ENCODE measurements at regions not wholly inside any gene's neighbourhood (a gene's known extent, or its start where the extent isn't known, plus 50 kb on each side); places are given as distances from the start of the nearest gene placed in this dataset.

GRCh38 chr10:131784363-131785120 lies 116.3 kb upstream of the PPP2R2D start:
- H3K36me3 Mint-ChIP-seq (ENCODE audit: low read depth) = no peaks in the 10 kb centered on the region
- peaks cover 27% of the 10 kb centered on the region for H3K9me3 Mint-ChIP-seq
- no peak overlapping the region for H3K4me3 Mint-ChIP-seq
- H3K27me3 Mint-ChIP-seq (ENCODE audit: low read depth) = no peaks in the 10 kb centered on the region
- no peaks in the 10 kb centered on the region for H3K4me1 Mint-ChIP-seq (ENCODE audit: low read depth)
- no peak overlapping the region for H3K27ac Mint-ChIP-seq

- no peaks in the 10 kb centered on the region for H3K36me3 Mint-ChIP-seq (ENCODE audit: low read depth)
- H3K4me1 Mint-ChIP-seq (ENCODE audit: low read depth) = no peaks in the 10 kb centered on the region
- no peak overlapping the region for H3K27ac Mint-ChIP-seq
- H3K9me3 Mint-ChIP-seq = peaks cover 23% of the 10 kb centered on the region
- no peak overlapping the region for H3K4me3 Mint-ChIP-seq
- H3K27me3 Mint-ChIP-seq (ENCODE audit: low read depth) = no peaks in the 10 kb centered on the region
Observed at GRCh38 chr10:131785121-131785460, 115.7 kb upstream of the PPP2R2D start.

GRCh38 chr10:131786756-131787605 lies 113.8 kb upstream of the PPP2R2D start:
- peaks cover 16% of the 10 kb centered on the region for H3K9me3 Mint-ChIP-seq
- no peaks in the 10 kb centered on the region for H3K4me1 Mint-ChIP-seq (ENCODE audit: low read depth)
- H3K27ac Mint-ChIP-seq = no peak overlapping the region
- no peak overlapping the region for H3K4me3 Mint-ChIP-seq
- no peaks in the 10 kb centered on the region for H3K27me3 Mint-ChIP-seq (ENCODE audit: low read depth)
- H3K36me3 Mint-ChIP-seq (ENCODE audit: low read depth) = no peaks in the 10 kb centered on the region

GRCh38 chr10:131787961-131788360 lies 112.8 kb upstream of the PPP2R2D start:
- H3K9me3 Mint-ChIP-seq = peaks cover 11% of the 10 kb centered on the region
- no peak overlapping the region for H3K4me3 Mint-ChIP-seq
- H3K27me3 Mint-ChIP-seq (ENCODE audit: low read depth) = no peaks in the 10 kb centered on the region
- no peak overlapping the region for H3K27ac Mint-ChIP-seq
- no peaks in the 10 kb centered on the region for H3K36me3 Mint-ChIP-seq (ENCODE audit: low read depth)
- no peaks in the 10 kb centered on the region for H3K4me1 Mint-ChIP-seq (ENCODE audit: low read depth)

GRCh38 chr10:131788386-131788785 lies 112.4 kb upstream of the PPP2R2D start:
- Mint-ChIP-seq H3K9me3 (peaks cover 6% of the 10 kb centered on the region), H3K4me1 (ENCODE audit: low read depth) (no peaks in the 10 kb centered on the region), H3K36me3 (ENCODE audit: low read depth) (no peaks in the 10 kb centered on the region), H3K27ac (no peak overlapping the region), H3K4me3 (no peak overlapping the region), H3K27me3 (ENCODE audit: low read depth) (no peaks in the 10 kb centered on the region)

DNA sequence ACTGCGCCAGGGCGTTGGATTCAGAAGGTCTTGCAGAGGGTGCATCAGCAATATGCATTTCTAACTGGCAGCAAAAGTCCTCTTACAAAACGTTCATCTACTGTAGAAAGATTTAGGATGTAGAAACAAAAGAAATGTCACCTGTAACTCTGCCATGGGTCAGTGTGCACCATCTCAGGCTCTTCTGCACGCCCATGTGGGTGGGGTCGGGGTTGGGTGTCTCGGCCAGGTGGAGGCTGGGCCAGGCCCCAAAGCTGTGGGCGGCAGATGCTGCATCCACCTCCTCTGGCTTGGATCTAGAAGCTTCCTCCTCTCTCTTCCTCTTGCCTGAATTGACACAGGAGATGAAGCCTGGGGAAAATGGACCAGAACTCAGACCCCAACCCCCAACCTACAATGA lies 111.3 kb upstream of the PPP2R2D start:
- H3K27me3 Mint-ChIP-seq (ENCODE audit: low read depth) = no peaks in the 10 kb centered on the region
- no peaks in the 10 kb centered on the region for H3K9me3 Mint-ChIP-seq
- H3K4me1 Mint-ChIP-seq (ENCODE audit: low read depth) = no peaks in the 10 kb centered on the region
- H3K27ac Mint-ChIP-seq = no peak overlapping the region
- no peaks in the 10 kb centered on the region for H3K36me3 Mint-ChIP-seq (ENCODE audit: low read depth)
- H3K4me3 Mint-ChIP-seq = no peak overlapping the region

GRCh38 chr10:131790021-131790420 lies 110.8 kb upstream of the PPP2R2D start:
- Mint-ChIP-seq H3K4me3 (no peak overlapping the region), H3K4me1 (ENCODE audit: low read depth) (no peaks in the 10 kb centered on the region), H3K36me3 (ENCODE audit: low read depth) (no peaks in the 10 kb centered on the region), H3K27ac (no peak overlapping the region), H3K27me3 (ENCODE audit: low read depth) (no peaks in the 10 kb centered on the region), H3K9me3 (no peaks in the 10 kb centered on the region)

DNA sequence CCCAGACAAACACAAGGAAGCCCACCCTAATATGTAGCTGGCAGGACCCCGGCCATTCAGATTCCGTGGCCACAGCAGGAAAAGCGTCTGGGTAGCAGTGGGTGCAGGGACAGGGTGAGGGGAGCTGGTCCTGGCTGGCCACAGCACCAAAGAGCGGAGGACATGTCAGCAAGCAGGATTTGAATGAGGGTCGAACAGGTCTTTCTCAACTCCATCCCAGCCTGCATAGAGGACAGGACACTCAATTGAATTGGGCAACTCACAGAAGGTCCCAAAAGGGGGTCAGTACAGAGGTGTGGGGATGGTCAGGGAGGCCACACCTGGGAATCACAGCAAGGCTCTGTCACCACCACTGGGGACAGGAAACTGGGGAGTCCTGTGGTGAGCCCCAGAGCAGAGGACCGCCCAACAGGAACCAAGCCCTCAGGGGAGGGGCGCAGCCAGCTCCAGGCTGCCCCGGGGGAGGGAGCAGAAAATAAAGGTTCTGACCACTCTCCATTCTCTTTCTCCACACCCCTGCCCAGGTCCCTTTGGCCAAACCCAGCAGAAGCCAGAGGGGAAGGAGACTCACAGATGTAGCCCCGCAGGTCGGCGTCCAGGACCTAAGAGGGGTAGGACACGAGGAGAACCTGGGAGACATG lies 108.7 kb upstream of the PPP2R2D start:
- Mint-ChIP-seq H3K4me1 (ENCODE audit: low read depth) (no peaks in the 10 kb centered on the region), H3K36me3 (ENCODE audit: low read depth) (no peaks in the 10 kb centered on the region), H3K27ac (no peak overlapping the region), H3K27me3 (ENCODE audit: low read depth) (no peaks in the 10 kb centered on the region), H3K9me3 (no peaks in the 10 kb centered on the region), H3K4me3 (no peak overlapping the region)

DNA sequence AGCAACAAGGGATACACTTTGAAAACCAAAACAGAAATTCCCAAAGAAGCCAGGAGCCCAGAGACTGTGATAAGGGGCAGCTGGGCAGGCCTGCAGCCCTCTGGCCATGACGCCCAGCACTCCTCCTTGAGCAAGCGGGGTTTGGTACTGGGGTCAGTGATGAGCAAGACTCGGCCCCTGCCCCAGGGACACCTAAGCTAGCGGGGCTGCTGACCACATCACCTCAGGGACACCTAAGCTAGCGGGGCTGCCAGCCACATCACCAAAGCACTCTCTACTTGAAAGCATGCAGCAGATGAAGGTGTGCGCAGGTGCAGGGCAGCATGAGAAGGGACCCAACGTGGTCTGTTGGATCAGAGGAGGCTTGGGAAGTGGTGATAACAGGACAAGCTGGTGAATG lies 108.0 kb upstream of the PPP2R2D start:
- Mint-ChIP-seq H3K27me3 (ENCODE audit: low read depth) (no peaks in the 10 kb centered on the region), H3K4me1 (ENCODE audit: low read depth) (no peaks in the 10 kb centered on the region), H3K9me3 (no peaks in the 10 kb centered on the region), H3K36me3 (ENCODE audit: low read depth) (no peaks in the 10 kb centered on the region), H3K27ac (no peak overlapping the region), H3K4me3 (no peak overlapping the region)

DNA sequence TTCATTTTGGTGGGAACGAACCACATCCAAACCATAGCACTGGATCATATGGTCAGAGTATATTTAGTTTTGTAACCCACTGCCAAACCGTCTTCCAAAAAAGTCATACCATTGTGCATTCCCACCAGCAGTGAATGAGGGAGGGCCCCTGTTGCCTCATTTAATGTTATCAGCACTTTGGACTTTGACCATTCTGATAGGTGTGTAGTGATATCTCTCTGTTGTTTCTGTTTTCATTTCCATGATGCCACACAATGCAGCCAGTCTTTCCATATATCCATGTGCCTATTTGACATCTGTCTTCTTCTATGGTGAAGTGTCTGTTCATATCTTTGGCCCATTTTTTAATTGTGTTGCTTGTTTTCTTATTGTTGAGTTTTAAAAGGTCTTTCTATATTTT lies 105.0 kb upstream of the PPP2R2D start:
- peaks cover 16% of the 10 kb centered on the region for H3K9me3 Mint-ChIP-seq
- H3K36me3 Mint-ChIP-seq (ENCODE audit: low read depth) = no peaks in the 10 kb centered on the region

DNA sequence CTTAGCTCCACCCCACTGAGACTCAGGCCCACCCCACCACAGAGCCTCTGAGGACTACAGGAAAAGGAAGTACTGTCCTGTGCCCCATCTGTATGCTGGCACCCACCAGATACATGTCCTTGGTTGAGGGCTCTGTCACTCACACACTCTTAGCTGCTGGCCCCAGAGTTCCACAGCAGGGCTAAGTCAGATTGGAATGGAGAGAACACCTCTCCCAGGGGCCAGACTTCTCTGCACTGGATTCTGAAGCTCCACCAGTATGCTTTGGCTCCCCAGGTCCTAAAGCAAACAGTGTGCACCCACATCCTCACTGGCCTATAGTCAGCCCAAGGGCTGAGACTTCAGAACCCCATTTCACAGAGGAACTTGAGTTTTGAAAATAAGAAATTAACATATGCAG lies 103.2 kb upstream of the PPP2R2D start:
- Mint-ChIP-seq H3K36me3 (ENCODE audit: low read depth) (no peaks in the 10 kb centered on the region), H3K27ac (no peak overlapping the region), H3K9me3 (peaks cover 16% of the 10 kb centered on the region), H3K4me1 (ENCODE audit: low read depth) (no peaks in the 10 kb centered on the region), H3K4me3 (no peak overlapping the region), H3K27me3 (ENCODE audit: low read depth) (no peaks in the 10 kb centered on the region)

More for the DNA sequence above, 105.0 kb upstream of the PPP2R2D start:
- Mint-ChIP-seq H3K27ac (no peak overlapping the region), H3K27me3 (ENCODE audit: low read depth) (no peaks in the 10 kb centered on the region), H3K4me3 (no peak overlapping the region), H3K4me1 (ENCODE audit: low read depth) (no peaks in the 10 kb centered on the region)

- Mint-ChIP-seq H3K27me3 (ENCODE audit: low read depth) (no peaks in the 10 kb centered on the region), H3K36me3 (ENCODE audit: low read depth) (no peaks in the 10 kb centered on the region), H3K4me1 (ENCODE audit: low read depth) (no peaks in the 10 kb centered on the region), H3K4me3 (no peak overlapping the region), H3K9me3 (peaks cover 16% of the 10 kb centered on the region), H3K27ac (no peak overlapping the region)
Observed at GRCh38 chr10:131799429-131799828, 101.4 kb upstream of the PPP2R2D start.

- Mint-ChIP-seq H3K27me3 (ENCODE audit: low read depth) (no peaks in the 10 kb centered on the region), H3K27ac (no peak overlapping the region), H3K4me3 (no peak overlapping the region), H3K36me3 (ENCODE audit: low read depth) (no peaks in the 10 kb centered on the region), H3K4me1 (ENCODE audit: low read depth) (no peaks in the 10 kb centered on the region), H3K9me3 (peaks cover 16% of the 10 kb centered on the region)
Observed at GRCh38 chr10:131802156-131802915, 98.5 kb upstream of the PPP2R2D start.

- no peak overlapping the region for H3K4me3 Mint-ChIP-seq
- peaks cover 15% of the 10 kb centered on the region for H3K9me3 Mint-ChIP-seq
- H3K27ac Mint-ChIP-seq = no peak overlapping the region
- no peaks in the 10 kb centered on the region for H3K27me3 Mint-ChIP-seq (ENCODE audit: low read depth)
- H3K4me1 Mint-ChIP-seq (ENCODE audit: low read depth) = no peaks in the 10 kb centered on the region
- H3K36me3 Mint-ChIP-seq (ENCODE audit: low read depth) = no peaks in the 10 kb centered on the region
Observed at GRCh38 chr10:131802996-131803395, 97.8 kb upstream of the PPP2R2D start.
